HPDE6-E6E7 (cell line): ENCODE measurements at regions not wholly inside any gene's neighbourhood (a gene's known extent, or its start where the extent isn't known, plus 50 kb on each side); places are given as distances from the start of the nearest gene placed in this dataset.
A peak's percentile ranks its signal among the peaks of the same experiment; 100 is the strongest.

Source experiments
- DNase-seq: peaks from one replicate; pipeline ENCODE4 v3.0.0; 2011; ENCODE audit warnings: missing footprints; ENCODE audit errors: extremely low spot score

GRCh38 chr5:8320244-8320643 lies 451.3 kb downstream of the MTRR start:
- no peak for DNase-seq

GRCh38 chr5:8321272-8321671 lies 452.3 kb downstream of the MTRR start:
- DNase-seq = no peak

GRCh38 chr5:8322484-8322883 lies 453.5 kb downstream of the MTRR start:
- no peak for DNase-seq

GRCh38 chr5:8327016-8327415 lies 458.1 kb downstream of the MTRR start:
- no peak for DNase-seq

- DNase-seq = no peak
These were observed 460.8 kb downstream of the MTRR start for GRCh38 chr5:8329773-8330172.

- DNase-seq = no peak
These were observed 463.9 kb downstream of the MTRR start for GRCh38 chr5:8332666-8333445.

GRCh38 chr5:8333485-8333884 lies 464.5 kb downstream of the MTRR start:
- DNase-seq = no peak

- no peak for DNase-seq
These were observed 465.0 kb downstream of the MTRR start for GRCh38 chr5:8333977-8334376.

- DNase-seq = no peak
These were observed 471.3 kb downstream of the MTRR start for GRCh38 chr5:8340261-8340660.

- no peak for DNase-seq
These were observed 471.9 kb downstream of the MTRR start for GRCh38 chr5:8340739-8341344.

- DNase-seq = no peak
These were observed 472.5 kb downstream of the MTRR start for GRCh38 chr5:8341406-8341805.

- no peak for DNase-seq
These were observed 479.0 kb downstream of the MTRR start for GRCh38 chr5:8347984-8348383.

GRCh38 chr5:8349855-8350254 lies 480.9 kb downstream of the MTRR start:
- DNase-seq = no peak

GRCh38 chr5:8350644-8351339 lies 481.8 kb downstream of the MTRR start:
- no peak for DNase-seq

- DNase-seq = no peak
These were observed 487.0 kb downstream of the MTRR start for GRCh38 chr5:8355981-8356380.

- no peak for DNase-seq
These were observed 491.1 kb downstream of the MTRR start for GRCh38 chr5:8360012-8360411.

- DNase-seq = no peak
These were observed 493.5 kb downstream of the MTRR start for GRCh38 chr5:8362495-8362894.

GRCh38 chr5:8363138-8363537 lies 494.2 kb downstream of the MTRR start:
- peak; percentile 54 for DNase-seq

GRCh38 chr5:8366266-8366665 lies 497.3 kb downstream of the MTRR start:
- no peak for DNase-seq

- DNase-seq = no peak
These were observed 507.5 kb downstream of the MTRR start for GRCh38 chr5:8376478-8376877.

GRCh38 chr5:8381972-8382371 lies 513.0 kb downstream of the MTRR start:
- no peak for DNase-seq

- DNase-seq = no peak
These were observed 513.5 kb downstream of the MTRR start for GRCh38 chr5:8382456-8382855.

- no peak for DNase-seq
These were observed 514.7 kb downstream of the MTRR start for GRCh38 chr5:8383616-8384015.
